Epithelial cell of prostate (primary cell): ENCODE measurements at regions not wholly inside any gene's neighbourhood (a gene's known extent, or its start where the extent isn't known, plus 50 kb on each side); places are given as distances from the start of the nearest gene placed in this dataset.
"Not testable (repeated sequence)": the region's sequence is repeated elsewhere in the genome, so short reads cannot be mapped to it uniquely, and the experiment has no call there.

Source experiments
- DNase-seq: peaks from one replicate; pipeline ENCODE4 v3.0.0-alpha.2; 2011; ENCODE audit warnings: low read depth, low spot score
- H3K27ac ChIP-seq: fragments of 450-650 bp; 2 replicates; pipeline ENCODE4 v1.5.1; 2017; ENCODE audit warnings: mild to moderate bottlenecking

DNA sequence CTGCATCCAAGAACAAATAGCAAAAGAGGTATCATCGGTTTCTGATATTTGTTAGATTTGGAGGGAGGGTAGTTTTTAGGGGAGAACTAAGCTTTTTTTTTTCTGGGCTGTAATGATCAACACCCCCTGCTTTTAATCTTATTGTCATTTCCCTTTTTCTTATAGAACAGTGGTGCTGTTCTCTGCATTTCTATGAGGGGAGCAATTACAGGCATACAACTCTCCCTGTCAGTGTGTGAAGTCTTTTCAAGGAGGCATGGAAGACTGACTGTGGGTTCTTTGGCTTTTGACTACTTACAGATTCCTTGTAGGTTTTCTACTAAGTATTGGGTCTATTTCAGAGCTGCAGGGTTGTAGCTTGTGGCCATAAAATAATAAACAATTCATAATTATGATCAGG lies 632.3 kb downstream of the TFAP2B start:
- no peak overlapping the region for H3K27ac ChIP-seq
- no peak for DNase-seq

DNA sequence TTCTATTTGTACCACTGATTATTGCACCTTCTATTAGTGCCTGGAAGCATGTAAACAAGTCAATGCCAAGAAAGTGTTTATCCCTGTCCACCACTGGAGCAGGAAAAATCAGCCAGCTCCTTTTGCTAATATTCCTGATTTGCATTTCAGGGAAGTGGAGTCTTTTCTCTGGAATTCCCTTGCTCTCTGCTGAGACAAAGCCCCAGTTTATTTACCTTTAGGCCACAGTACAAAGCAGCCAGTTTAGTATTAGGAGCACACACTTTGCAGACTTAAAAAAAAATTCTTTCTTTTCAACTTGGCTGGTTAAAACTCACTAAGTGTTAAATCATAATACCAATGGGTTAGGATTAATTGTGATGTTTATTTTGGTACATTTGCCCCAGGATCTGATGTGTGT lies 631.1 kb downstream of the PKHD1 start:
- no peak overlapping the region for H3K27ac ChIP-seq
- DNase-seq: no peak

DNA sequence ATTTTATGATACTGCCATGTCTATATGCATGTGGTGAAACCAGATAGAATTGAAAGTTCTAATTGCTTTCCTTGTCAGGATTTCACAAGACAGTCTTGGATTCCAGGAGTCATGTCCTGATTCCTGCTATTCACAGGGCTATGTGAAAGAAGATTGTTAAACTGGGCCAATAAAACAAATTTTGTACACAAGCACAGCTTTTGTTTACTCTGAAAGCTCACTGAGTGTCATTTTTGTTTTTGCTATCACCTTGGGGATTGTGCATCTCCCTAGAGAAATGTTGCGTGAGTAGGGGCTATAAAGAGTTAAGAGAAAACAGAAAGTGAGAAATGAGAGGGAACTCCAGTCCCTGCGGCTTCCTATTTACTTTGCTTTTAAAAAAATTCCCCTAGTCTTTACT lies 627.5 kb downstream of the PKHD1 start:
- DNase-seq: no peak
- H3K27ac ChIP-seq: no peak overlapping the region

DNA sequence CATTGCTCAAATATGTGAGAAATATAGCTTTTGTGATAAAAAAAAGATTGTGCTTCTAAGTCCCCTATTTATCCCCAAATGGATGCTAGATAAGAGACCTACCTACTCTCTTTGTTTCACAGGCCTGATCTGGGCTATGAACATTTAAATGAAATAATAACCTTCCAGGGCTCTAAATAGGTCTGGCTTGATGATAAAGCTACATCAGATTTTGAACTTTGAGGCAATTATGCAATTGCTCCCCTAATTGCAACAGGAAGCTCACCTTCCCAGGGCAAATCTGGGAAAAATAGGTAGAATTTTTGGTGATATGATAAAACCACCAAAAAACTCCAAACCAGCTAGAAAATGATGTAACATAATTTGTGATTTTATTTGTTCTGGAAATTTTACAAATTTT lies 624.5 kb downstream of the PKHD1 start:
- no peak for DNase-seq
- H3K27ac ChIP-seq: no peak overlapping the region

DNA sequence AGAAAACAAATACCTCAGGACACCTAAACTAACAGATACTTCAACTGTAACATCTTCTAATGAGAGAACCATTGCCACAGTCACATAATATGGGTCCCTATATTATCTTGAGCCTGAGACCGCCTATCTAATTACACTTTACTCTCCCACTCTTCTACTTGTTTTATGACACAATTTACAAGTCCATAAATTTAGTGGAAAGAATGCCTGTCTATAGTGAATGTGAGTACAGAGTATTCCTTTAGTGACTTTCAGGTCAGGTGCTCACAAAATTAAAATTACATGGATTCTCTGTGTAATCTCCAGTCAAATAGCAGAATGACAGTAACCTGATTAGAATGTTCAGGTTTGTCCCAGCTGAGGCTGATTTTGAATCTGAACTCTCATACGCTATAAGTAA lies 624.1 kb downstream of the PKHD1 start:
- no peak overlapping the region for H3K27ac ChIP-seq
- DNase-seq: no peak

DNA sequence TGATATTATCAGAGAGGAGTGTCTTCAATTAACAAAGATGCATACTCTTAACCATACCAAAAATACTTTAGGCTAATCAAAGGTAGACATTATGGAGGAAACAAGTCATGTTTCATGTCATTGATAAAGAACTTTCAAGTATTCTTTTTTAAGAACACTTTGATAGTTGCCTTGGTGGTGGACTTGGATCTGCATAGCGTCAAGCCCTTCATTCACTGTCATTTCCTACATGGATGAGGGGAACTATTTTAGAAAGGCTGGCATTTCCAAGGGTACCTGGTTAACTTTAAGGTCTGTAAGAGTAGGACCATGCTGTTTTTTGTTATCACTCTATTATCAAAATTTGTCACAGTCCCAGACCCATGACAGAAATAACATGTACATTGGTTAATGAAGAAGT lies 622.5 kb downstream of the PKHD1 start:
- DNase-seq: no peak
- no peak overlapping the region for H3K27ac ChIP-seq

DNA sequence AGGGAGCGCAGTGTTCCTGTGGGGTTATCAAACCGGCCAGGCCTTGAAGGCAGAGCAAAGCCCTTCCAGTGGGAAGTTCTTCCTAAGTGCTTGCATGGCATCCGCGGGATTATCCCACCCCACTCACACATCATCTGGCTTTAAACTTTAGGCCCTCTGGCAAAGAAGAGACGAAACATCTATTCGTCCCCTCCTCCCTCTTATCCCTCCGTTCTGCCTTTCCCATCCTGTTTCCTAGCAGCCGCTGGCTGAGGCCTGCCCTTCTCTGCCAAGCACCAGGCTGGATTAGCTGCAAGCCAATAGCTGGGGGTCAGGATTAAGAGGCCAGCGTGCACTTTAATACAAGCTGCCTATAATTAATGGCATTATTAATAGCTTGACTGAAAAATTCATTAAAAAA lies 621.0 kb downstream of the PKHD1 start:
- H3K27ac ChIP-seq: no peak overlapping the region
- no peak for DNase-seq

DNA sequence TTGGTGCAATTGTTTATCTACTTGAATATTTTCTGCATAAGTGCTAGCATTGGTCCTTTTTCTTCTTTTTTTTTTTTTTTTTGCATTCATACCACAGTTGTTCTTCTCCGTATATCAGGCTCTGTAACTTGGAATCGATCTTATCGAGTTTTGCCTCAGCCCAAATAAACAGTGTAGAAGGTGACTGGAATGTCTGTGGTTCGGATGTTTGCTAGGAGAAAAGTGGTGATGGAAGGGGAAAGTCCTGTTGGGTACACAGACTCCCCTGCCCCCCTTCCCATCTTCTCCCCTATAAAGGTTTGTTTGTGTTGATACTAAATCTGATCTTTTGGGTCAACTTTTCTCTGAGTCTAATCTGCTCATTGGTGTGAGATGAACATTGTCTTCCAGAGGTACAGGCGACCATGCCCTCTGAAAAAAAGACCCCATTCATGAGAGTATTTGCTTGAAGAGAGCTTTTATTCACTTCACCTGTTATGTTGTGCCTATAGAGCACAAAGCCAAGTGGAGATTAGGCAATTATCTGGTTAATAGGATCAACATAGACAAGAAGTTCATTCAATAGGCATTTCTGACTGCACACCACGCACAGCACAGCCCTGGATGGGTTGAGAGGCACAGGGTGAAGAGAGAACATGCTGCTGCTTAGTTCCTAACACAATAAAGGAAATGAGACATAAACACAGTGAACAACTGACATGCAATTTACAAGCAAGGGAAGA lies 620.0 kb downstream of the PKHD1 start:
- no peak overlapping the region for H3K27ac ChIP-seq
- DNase-seq: no peak

DNA sequence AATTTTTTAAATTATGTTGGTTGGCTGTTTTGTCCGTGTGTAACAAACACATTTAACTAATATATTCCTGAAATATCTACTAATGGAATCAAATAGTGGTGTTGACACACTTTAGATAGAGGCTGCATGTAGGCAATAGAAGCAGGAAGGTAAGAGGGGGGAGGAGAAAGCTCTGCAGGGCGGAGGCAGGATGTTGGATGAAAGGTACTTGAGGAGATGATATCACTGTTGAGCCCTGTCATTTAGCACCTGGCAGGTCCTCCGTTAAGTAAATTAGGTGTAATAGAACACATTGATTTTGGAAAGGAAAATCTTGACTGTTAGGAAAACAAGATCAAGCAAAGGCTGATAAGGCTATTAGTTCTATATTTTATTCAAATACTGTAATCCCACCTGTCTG lies 618.7 kb downstream of the PKHD1 start:
- DNase-seq: no peak
- H3K27ac ChIP-seq: no peak overlapping the region

DNA sequence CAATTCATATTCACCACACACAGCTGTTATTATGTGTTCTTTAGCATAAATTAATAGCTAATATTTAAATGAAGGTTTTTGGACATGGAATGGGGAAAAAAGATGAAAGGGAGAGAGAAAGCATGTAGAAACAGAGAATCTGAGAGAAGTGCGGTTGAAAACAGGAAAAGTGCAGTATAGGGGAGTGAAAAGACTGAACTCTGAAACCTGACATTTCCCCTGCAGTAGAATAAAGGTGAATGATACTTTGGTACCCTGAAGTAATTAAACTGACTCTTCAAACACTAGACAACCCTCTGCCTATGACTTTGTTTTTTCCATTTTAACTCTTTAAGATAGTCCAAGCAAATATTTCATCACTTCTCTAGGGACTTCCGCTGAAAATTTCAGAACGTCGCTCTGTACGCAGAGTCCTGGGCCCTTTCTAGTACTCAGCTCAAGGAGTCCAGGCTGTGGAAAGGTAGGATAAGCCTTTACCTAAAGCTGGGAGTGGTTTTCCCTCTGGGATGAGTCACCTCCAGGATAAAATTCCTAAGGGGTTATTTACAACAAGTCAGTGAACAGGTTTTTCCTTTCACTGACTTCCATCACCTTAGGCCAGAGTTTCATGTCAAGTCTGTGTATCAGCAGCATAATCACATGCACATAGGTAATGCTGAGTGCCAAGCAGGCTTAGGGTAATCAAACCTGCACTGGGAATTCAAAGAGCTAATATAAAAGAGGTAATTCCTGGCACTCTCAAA lies 614.5 kb downstream of the PKHD1 start:
- peak; percentile 83 for DNase-seq
- H3K27ac ChIP-seq: peak overlapping the region; percentile 66

DNA sequence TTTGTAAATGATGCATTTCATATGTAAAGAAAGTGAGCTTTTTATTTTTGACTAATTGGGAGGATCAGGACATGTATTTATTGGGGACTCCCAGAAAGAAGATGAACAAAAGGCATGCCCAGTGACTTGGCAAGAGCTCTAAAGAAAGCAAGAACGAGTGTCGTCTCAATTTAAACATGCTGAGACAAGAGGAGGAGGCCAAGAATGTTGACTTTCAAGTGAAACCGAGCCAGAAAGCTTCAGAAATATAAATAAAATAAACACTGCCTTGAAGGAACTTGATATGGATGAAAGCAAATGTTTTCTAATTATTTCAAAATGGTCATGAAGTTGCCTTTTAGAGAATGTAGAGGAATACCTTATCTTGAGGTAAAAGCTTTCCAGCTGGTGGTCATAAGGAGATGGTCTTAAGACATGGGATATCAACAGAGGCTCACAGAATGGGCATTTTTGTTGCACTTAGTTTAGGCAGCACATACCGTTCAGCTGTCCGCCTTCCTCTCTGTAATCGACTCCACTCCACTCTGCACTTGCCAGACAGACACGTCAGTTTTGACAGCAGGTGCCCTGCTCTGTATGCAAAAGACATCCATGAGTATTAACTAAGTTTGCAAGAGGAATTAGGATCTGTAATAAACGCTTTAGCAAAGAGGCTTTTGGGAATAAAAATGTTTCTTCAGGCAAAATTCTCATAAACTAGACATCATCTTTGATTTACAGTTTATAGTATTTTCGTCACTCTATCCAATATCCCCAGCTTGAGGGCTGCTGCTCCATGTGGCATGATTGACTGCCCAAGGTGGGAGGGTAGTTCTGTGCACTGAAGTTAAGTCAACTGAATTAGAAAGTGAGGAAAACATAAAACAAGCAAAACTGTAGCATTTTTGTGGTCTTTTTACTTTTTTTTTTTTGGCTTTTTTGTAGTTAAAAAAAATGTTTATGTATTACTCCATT lies 613.1 kb downstream of the PKHD1 start:
- no peak for DNase-seq
- H3K27ac ChIP-seq: peak overlapping the region; percentile 66

DNA sequence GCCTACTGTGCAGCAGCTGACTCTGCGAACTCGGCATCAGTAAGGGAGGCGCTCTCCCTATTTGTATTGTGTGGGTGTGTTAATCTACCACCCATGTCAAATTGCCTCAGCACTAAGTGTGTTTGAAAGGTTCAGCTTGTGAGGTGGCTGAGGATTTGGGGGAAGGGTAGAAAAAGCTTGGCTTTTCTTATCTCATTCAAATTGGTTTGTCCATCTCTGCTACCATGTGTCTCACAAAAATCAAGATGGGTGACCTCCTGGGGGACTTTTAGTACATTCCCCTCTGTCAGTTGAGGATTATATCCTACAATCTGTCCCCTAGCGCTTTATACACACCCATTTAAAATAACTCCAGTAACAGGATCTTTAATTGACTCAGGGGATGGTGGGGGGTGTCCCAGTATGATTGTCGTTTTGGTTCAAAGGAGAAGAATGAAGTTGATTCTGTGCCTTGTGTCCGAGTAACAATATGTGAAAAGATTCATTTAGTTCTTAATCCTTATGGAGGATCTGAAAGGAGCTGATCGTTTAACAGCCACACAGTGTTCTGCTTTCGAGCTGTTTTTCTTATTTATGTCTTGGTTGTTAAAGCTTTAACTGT lies 609.6 kb downstream of the PKHD1 start:
- H3K27ac ChIP-seq: no peak overlapping the region
- DNase-seq: no peak

DNA sequence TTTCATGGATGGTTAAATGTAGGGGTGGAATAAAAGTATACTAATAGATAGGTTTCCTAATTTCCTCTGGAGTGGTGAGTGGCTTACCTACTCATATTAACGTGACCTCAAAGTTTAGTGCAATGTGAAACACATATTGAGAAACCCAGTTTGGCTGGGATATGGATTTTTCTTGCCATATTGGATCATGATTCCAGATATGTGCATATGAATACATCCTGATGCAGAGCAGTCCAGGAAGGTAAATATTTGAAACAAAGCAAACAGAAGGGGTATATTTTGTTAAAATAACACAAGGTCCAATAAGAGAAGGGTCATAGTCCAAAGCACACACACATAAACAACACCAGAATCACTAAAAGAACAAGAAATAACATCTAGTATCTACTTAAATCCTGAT lies 608.1 kb downstream of the PKHD1 start:
- no peak for DNase-seq
- no peak overlapping the region for H3K27ac ChIP-seq

DNA sequence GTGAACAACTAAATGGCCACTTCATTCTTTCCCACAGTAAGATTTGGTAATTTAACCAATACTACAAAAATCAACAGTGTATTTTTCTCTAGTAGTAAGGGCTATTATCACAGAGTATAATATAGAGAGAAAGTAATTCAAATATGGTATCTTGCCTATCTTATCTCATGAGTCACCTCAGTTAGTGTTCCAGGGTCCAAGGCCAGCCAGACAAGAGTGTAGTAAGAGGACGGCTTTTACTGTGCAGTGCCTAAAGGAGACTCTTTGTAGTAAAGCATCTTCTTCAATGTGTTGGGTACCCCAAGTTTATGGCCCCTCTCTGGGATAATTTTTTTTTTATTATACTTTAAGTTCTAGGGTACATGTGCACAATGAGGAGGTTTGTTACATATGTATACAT lies 607.4 kb downstream of the PKHD1 start:
- no peak overlapping the region for H3K27ac ChIP-seq
- DNase-seq: no peak

DNA sequence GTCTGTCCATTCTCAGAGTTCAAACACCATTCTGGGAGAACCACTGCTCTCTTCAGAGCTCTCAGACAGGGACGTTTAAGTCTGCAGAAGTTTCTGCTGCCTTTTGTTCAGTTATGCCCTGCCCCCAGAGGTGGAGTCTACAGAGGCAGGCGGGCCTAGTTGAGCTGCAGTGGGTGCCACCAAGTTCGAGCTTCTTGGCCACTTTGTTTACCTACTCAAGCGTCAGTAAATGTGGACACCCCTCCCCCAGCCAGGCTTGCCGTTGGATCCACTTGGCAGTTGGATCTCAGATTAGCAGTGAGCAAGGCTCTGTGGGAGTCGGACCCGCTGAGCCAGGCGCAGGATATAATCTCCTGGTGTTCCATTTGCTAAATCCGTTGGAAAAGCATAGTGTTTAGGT lies 601.5 kb downstream of the PKHD1 start:
- not testable (repeated sequence) for H3K27ac ChIP-seq, DNase-seq

DNA sequence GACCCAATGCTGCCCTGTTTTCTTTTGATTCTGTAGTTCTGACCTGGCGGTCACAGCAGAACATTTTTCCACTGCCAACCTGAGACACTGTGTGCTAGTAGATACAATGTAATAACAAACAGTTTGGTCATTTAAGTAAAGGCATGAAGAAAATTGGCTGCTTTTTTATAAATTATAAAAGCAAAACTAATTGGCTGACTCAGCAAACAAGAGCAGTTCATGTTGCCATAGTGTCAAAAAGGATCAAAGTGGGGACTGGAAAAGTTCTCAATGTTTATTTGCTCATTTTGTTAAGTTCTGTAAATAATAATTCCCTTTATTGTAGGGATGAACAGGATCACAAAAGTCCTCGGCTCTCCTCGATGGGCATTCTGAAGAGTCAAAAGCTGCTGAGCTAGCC lies 599.5 kb downstream of the PKHD1 start:
- H3K27ac ChIP-seq: no peak overlapping the region
- DNase-seq: no peak

DNA sequence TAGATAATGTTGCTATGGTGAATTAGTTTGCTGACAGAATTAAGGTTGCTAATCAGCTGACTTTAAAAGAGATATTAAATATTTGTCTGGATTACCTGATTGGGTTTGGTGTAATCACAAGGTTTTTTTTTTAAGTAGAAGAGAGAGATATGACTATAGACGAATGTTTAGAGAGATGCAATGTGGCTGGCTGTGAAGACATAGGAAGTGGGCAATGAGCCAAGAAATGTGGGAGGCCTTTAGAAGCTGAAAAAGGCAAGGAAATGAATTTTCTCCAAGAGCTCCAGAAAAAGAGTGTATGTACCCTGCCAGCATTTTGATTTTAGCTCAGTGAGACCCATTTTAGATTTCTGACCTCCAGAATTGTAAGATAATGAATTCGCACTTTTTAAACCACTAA lies 598.3 kb downstream of the PKHD1 start:
- no peak overlapping the region for H3K27ac ChIP-seq
- DNase-seq: no peak

DNA sequence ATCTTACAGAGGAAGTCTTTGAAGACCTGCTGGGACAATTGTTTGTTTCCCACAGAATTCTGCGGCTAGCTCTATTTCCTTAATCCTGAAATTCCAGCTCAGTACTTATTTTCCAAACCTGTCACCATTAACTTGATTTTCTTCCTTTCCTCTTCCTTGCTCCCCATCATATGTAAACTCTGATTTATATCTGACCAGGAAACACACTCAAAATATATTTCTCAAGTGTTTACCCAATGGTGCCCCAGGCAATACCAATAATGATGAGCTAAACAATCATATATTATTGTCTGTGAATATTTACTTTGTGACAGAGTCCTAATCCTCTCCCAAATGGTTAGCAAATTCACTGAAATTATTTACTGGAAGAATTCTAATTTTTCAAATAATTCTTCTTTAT lies 597.3 kb downstream of the PKHD1 start:
- no peak for DNase-seq
- no peak overlapping the region for H3K27ac ChIP-seq

DNA sequence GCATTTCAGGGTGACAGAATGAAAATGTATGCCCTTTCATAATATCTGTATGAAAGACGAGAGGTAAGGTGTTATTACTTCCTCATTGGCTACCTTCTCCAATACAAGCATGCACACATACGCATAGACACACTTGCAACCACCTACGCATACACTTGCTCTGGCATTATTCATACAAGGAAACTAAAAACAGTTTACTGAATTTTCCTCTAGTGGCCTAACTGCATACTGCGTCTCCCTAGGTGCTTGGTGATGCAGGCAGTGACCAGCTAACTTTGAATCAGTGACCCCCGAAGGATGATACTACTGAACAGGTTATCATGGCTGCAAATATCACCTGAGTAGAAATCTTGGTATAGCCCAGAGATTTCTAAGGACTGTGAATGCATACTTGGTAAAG lies 593.1 kb downstream of the PKHD1 start:
- peak; percentile 40 for DNase-seq
- H3K27ac ChIP-seq: no peak overlapping the region

DNA sequence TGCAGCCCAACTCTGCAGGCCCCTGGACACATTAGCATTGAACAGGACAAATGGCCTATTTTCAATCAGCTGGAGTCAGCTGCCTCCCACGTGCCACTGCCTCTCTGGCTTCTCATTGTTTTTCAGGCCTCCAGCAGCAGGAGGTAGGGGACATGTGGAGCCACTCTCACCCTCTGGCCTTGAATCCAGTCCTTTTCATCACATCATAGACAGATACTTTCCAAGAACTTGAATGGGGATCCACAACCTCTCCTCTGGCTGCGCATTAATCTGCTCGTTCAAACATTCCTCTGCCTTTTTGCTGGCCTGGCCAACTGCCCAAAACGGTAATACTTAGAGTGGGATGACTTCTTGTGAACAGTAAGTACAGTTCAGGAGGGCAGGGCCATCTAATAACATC lies 592.3 kb downstream of the PKHD1 start:
- no peak for DNase-seq
- H3K27ac ChIP-seq: no peak overlapping the region
